ENCODE measurements at regions not wholly inside any gene's neighbourhood (a gene's known extent, or its start where the extent isn't known, plus 50 kb on each side); places are given as distances from the start of the nearest gene placed in this dataset.

- H4K5ac ChIP-seq (ENCODE audit: insufficient read length, low read depth, low read length) = no peak overlapping the region
- H2BK5ac ChIP-seq (ENCODE audit: insufficient read length, low read length) = no peak overlapping the region
- H3K27me3 ChIP-seq (ENCODE audit: insufficient read depth, low read length) = no peaks in the 10 kb centered on the region
- H2AK5ac ChIP-seq (ENCODE audit: insufficient read length, low read length) = no peak overlapping the region
- DNase-seq = no peak
- no peaks in the 10 kb centered on the region for H3K9me3 ChIP-seq (ENCODE audit: control insufficient read depth, low read depth, low read length)
- no peak overlapping the region for H3K27ac ChIP-seq (ENCODE audit: insufficient read length, low read depth, low read length)
- H3T11ph ChIP-seq (ENCODE audit: low read length) = no peak overlapping the region
- Mint-ChIP-seq H3K4me1 (no peaks in the 10 kb centered on the region), H3K27ac (no peak overlapping the region), H3K9me3 (peaks cover 2 to 8% of the 10 kb centered on the region in 2 experiments; a peak in 3 of 5 replicates), H3K36me3 (ENCODE audit: insufficient read depth in 1 of 3, low read depth in 3 of 3) (peaks cover 0 to 6% (median 0%) of the 10 kb centered on the region in 3 experiments; a peak in 2 of 7 replicates), H3K4me3 (no peak overlapping the region), H3K27me3 (ENCODE audit: low read depth) (no peaks in the 10 kb centered on the region)
- H3K14ac ChIP-seq (ENCODE audit: insufficient read depth, low read length) = no peak overlapping the region
- H2BK15ac ChIP-seq (ENCODE audit: low read depth, low read length) = no peak overlapping the region
- no peak overlapping the region for H3K4ac ChIP-seq (ENCODE audit: low read depth, low read length)
- no peak overlapping the region for H4K8ac ChIP-seq (replicated peaks; ENCODE audit: insufficient read length, low read depth, low read length)
- no peak overlapping the region for H2BK12ac ChIP-seq (ENCODE audit: insufficient read length, low read depth, low read length)
- no peak overlapping the region for H3K56ac ChIP-seq (ENCODE audit: insufficient read length, low read depth, low read length)
- H3K4me2 ChIP-seq (ENCODE audit: insufficient read depth, insufficient read length, low read length) = no peak overlapping the region
- no peak overlapping the region for H3K9ac ChIP-seq (ENCODE audit: extremely low read depth, insufficient read length, low read length)
- H2BK120ac ChIP-seq (ENCODE audit: low read depth, low read length, poor library complexity, severe bottlenecking) = no peak overlapping the region
- H2AFZ ChIP-seq (ENCODE audit: low read length) = no peak overlapping the region
- H3K23me2 ChIP-seq (ENCODE audit: insufficient read length, low read depth, low read length, poor library complexity, severe bottlenecking) = no peaks in the 10 kb centered on the region
- H3K18ac ChIP-seq (ENCODE audit: insufficient read length, low read depth, low read length) = no peak overlapping the region
- H3K79me1 ChIP-seq (ENCODE audit: insufficient read depth, low read depth, low read length, poor library complexity, severe bottlenecking) = no peaks in the 10 kb centered on the region
- TF ChIP-seq CTCF (conservative IDR thresholded peaks at IDR 0.05) = no peak
- H3K23ac ChIP-seq (ENCODE audit: insufficient read length, low read depth, low read length) = no peak overlapping the region
- H4K91ac ChIP-seq (ENCODE audit: insufficient read length, low read depth, low read length) = no peak overlapping the region
- H3K4me1 ChIP-seq (ENCODE audit: insufficient read depth, low read length) = no peaks in the 10 kb centered on the region
- no peaks in the 10 kb centered on the region for H4K20me1 ChIP-seq (ENCODE audit: control insufficient read depth, insufficient read depth, insufficient read length)
- no CpG with 5 or more reads among the region's 2 CpGs for WGBS (ENCODE audit: extremely low coverage, insufficient read length, low lambda C conversion rate)
- no peaks in the 10 kb centered on the region for H3K79me2 ChIP-seq (ENCODE audit: insufficient read depth, low read length)
- H2BK20ac ChIP-seq (ENCODE audit: low read depth, low read length, poor library complexity, severe bottlenecking) = no peak overlapping the region
Measured at GRCh38 chr18:29259838-29260237, 1082.9 kb upstream of the CDH2 start.
